ENCODE measurements at regions not wholly inside any gene's neighbourhood (a gene's known extent, or its start where the extent isn't known, plus 50 kb on each side); places are given as distances from the start of the nearest gene placed in this dataset.

GRCh38 chr2:142189501-142189900, 58.7 kb upstream of the LRP1B start:
- no peaks in the 10 kb centered on the region for H3K4me1 ChIP-seq
- TF ChIP-seq POLR2A (IDR thresholded peaks at IDR 0.05): no peak
- no peak for TF ChIP-seq CTCF (IDR thresholded peaks at IDR 0.05)
- no peak for TF ChIP-seq POLR2AphosphoS5 (IDR thresholded peaks at IDR 0.05)
- TF ChIP-seq EP300 (IDR thresholded peaks at IDR 0.05): no peak
- H3K27me3 ChIP-seq: no peaks in the 10 kb centered on the region
- H3K9me3 ChIP-seq: no peaks in the 10 kb centered on the region
- H3K4me3 ChIP-seq: no peak overlapping the region
- 33 to 45% methylated on average over 1 of the region's 1 CpG for WGBS, 2 donors (ENCODE audit: low coverage in 1 of 2)
- no peaks in the 10 kb centered on the region for H3K36me3 ChIP-seq
- H3K27ac ChIP-seq: no peak overlapping the region
- ATAC-seq: no peak

- Histone ChIP-seq H3K27ac (no peak overlapping the region), H3K36me3 (no peaks in the 10 kb centered on the region), H3K4me1 (no peaks in the 10 kb centered on the region), H3K27me3 (no peaks in the 10 kb centered on the region), H3K9me3 (no peaks in the 10 kb centered on the region), H3K4me3 (no peak overlapping the region)
- no peak for ATAC-seq
- TF ChIP-seq POLR2AphosphoS5 (IDR thresholded peaks at IDR 0.05) (no peak), EP300 (IDR thresholded peaks at IDR 0.05) (no peak), POLR2A (IDR thresholded peaks at IDR 0.05) (no peak), CTCF (IDR thresholded peaks at IDR 0.05) (no peak)
- 85 to 100% methylated on average over 1 of the region's 1 CpG for WGBS, 2 donors (ENCODE audit: low coverage in 1 of 2)
Observed at GRCh38 chr2:142188562-142188961, 57.7 kb upstream of the LRP1B start.

GRCh38 chr2:142180820-142181533, 50.2 kb upstream of the LRP1B start:
- no peaks in the 10 kb centered on the region for H3K9me3 ChIP-seq
- H3K4me3 ChIP-seq: no peak overlapping the region
- H3K4me1 ChIP-seq: no peaks in the 10 kb centered on the region
- H3K36me3 ChIP-seq: no peaks in the 10 kb centered on the region
- H3K27me3 ChIP-seq: no peaks in the 10 kb centered on the region
- ATAC-seq: no peak
- WGBS, 2 donors (ENCODE audit: low coverage in 1 of 2): 19 to 45% methylated on average over 5 to 13 of the region's 22 CpGs
- no peak overlapping the region for H3K27ac ChIP-seq
- no peak for TF ChIP-seq CTCF (IDR thresholded peaks at IDR 0.05)
- no peak for TF ChIP-seq EP300 (IDR thresholded peaks at IDR 0.05)
